ENCODE measurements at regions not wholly inside any gene's neighbourhood (a gene's known extent, or its start where the extent isn't known, plus 50 kb on each side); places are given as distances from the start of the nearest gene placed in this dataset.

- TF ChIP-seq, protein P1, sequence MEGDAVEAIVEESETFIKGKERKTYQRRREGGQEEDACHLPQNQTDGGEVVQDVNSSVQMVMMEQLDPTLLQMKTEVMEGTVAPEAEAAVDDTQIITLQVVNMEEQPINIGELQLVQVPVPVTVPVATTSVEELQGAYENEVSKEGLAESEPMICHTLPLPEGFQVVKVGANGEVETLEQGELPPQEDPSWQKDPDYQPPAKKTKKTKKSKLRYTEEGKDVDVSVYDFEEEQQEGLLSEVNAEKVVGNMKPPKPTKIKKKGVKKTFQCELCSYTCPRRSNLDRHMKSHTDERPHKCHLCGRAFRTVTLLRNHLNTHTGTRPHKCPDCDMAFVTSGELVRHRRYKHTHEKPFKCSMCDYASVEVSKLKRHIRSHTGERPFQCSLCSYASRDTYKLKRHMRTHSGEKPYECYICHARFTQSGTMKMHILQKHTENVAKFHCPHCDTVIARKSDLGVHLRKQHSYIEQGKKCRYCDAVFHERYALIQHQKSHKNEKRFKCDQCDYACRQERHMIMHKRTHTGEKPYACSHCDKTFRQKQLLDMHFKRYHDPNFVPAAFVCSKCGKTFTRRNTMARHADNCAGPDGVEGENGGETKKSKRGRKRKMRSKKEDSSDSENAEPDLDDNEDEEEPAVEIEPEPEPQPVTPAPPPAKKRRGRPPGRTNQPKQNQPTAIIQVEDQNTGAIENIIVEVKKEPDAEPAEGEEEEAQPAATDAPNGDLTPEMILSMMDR (IDR thresholded peaks at IDR 0.05; ENCODE audit: insufficient read depth, low read length): no peak
- TF ChIP-seq, protein P2, sequence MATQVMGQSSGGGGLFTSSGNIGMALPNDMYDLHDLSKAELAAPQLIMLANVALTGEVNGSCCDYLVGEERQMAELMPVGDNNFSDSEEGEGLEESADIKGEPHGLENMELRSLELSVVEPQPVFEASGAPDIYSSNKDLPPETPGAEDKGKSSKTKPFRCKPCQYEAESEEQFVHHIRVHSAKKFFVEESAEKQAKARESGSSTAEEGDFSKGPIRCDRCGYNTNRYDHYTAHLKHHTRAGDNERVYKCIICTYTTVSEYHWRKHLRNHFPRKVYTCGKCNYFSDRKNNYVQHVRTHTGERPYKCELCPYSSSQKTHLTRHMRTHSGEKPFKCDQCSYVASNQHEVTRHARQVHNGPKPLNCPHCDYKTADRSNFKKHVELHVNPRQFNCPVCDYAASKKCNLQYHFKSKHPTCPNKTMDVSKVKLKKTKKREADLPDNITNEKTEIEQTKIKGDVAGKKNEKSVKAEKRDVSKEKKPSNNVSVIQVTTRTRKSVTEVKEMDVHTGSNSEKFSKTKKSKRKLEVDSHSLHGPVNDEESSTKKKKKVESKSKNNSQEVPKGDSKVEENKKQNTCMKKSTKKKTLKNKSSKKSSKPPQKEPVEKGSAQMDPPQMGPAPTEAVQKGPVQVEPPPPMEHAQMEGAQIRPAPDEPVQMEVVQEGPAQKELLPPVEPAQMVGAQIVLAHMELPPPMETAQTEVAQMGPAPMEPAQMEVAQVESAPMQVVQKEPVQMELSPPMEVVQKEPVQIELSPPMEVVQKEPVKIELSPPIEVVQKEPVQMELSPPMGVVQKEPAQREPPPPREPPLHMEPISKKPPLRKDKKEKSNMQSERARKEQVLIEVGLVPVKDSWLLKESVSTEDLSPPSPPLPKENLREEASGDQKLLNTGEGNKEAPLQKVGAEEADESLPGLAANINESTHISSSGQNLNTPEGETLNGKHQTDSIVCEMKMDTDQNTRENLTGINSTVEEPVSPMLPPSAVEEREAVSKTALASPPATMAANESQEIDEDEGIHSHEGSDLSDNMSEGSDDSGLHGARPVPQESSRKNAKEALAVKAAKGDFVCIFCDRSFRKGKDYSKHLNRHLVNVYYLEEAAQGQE (IDR thresholded peaks at IDR 0.05; ENCODE audit: insufficient replicate concordance, low read depth): no peak
- no peak for TF ChIP-seq POLR2AphosphoS5 (IDR thresholded peaks at IDR 0.05; ENCODE audit: low read depth)
Observed at GRCh38 chr3:33931512-33931911, 133.1 kb downstream of the PDCD6IP start.

Measured in HL-60 (cell line).